OCI-LY1 (cell line): ENCODE measurements at regions not wholly inside any gene's neighbourhood (a gene's known extent, or its start where the extent isn't known, plus 50 kb on each side); places are given as distances from the start of the nearest gene placed in this dataset.

Experiments used
- H2AFZ ChIP-seq: fragments of 200-600 bp; sonication (generic), shearing (Covaris generic); 2 replicates; pipeline ENCODE4 v1.6.0; 2014; ENCODE audit warnings: antibody characterized with exemption, mild to moderate bottlenecking, low read length
- H3F3A ChIP-seq: fragments of 200-600 bp; sonication (generic), shearing (Covaris generic); 2 replicates; pipeline ENCODE4 v1.6.0; 2014; ENCODE audit warnings: mild to moderate bottlenecking, antibody characterized with exemption, low read length, moderate library complexity; ENCODE audit not compliant: insufficient read depth
- H3K27ac ChIP-seq: fragments of 200-600 bp; sonication (generic); 2 replicates; pipeline ENCODE4 v1.5.1; 2014; ENCODE audit warnings: low read length, mixed run types, mild to moderate bottlenecking, low read depth; ENCODE audit not compliant: poor library complexity, severe bottlenecking
- H3K27me3 ChIP-seq: fragments of 200-600 bp; sonication (generic); 2 replicates; pipeline ENCODE4 v1.6.0; 2014; ENCODE audit warnings: antibody characterized with exemption, mild to moderate bottlenecking, low read length, moderate library complexity; ENCODE audit not compliant: insufficient read depth
- H3K36me3 ChIP-seq: fragments of 200-600 bp; sonication (generic); 2 replicates; pipeline ENCODE4 v1.6.1; 2014; ENCODE audit warnings: mild to moderate bottlenecking, antibody characterized with exemption, low read length, moderate library complexity, mixed read lengths; ENCODE audit not compliant: insufficient read depth
- H3K4me1 ChIP-seq: fragments of 200-600 bp; sonication (generic); 2 replicates; pipeline ENCODE4 v1.5.1; 2014; ENCODE audit warnings: mild to moderate bottlenecking, low read length, moderate library complexity; ENCODE audit not compliant: insufficient read depth, severe bottlenecking
- H3K4me2 ChIP-seq: fragments of 200-600 bp; sonication (generic), shearing (Covaris generic); 2 replicates; pipeline ENCODE4 v1.6.1; 2014; ENCODE audit warnings: low read length
- H3K4me3 ChIP-seq: fragments of 200-600 bp; sonication (generic); 2 replicates; pipeline ENCODE4 v1.5.1; 2014; ENCODE audit warnings: low read length, low read depth, mild to moderate bottlenecking, mixed read lengths; ENCODE audit not compliant: poor library complexity, severe bottlenecking
- H3K79me2 ChIP-seq: fragments of 200-600 bp; shearing (Covaris generic); 2 replicates; pipeline ENCODE4 v1.6.1; 2016; ENCODE audit warnings: mixed run types, low read length, mixed read lengths; ENCODE audit not compliant: insufficient read depth
- H3K9ac ChIP-seq: fragments of 200-600 bp; sonication (generic), shearing (Covaris generic); 2 replicates; pipeline ENCODE4 v1.6.1; 2014; ENCODE audit warnings: mild to moderate bottlenecking, low read length, mixed read lengths
- H3K9me2 ChIP-seq: fragments of 200-600 bp; sonication (generic), shearing (Covaris generic); 2 replicates; pipeline ENCODE4 v1.6.1; 2014; ENCODE audit warnings: low read depth, mild to moderate bottlenecking, low read length, mixed read lengths
- H3K9me3 ChIP-seq: fragments of 200-600 bp; shearing (Covaris generic); 2 replicates; pipeline ENCODE4 v1.6.1; 2014; ENCODE audit warnings: low read length, mixed read lengths
- H4K20me1 ChIP-seq: fragments of 200-600 bp; sonication (generic), shearing (Covaris generic); 2 replicates; pipeline ENCODE4 v1.6.0; 2016; ENCODE audit warnings: mild to moderate bottlenecking, low read length; ENCODE audit not compliant: insufficient read depth
- CTCF ChIP-seq: fragments of 200-600 bp; sonication (generic), shearing (Covaris generic); IDR thresholded peaks from 2 replicates; pipeline ENCODE4 v1.5.1; 2017; ENCODE audit warnings: mild to moderate bottlenecking, antibody characterized with exemption, low read length, moderate library complexity, mixed read lengths
- EZH2 ChIP-seq: fragments of 200-600 bp; sonication (generic), shearing (Covaris generic); IDR thresholded peaks from 2 replicates; pipeline ENCODE4 v1.8.0; 2017; ENCODE audit warnings: borderline replicate concordance, mixed run types, mild to moderate bottlenecking, antibody characterized with exemption, low read length, moderate library complexity, mixed read lengths

GRCh38 chr7:41272664-41273063 lies 430.2 kb downstream of the INHBA start:
- Histone ChIP-seq H3K4me2 (no peak overlapping the region), H3K9ac (no peak overlapping the region), H3F3A (no peaks in the 10 kb centered on the region), H3K36me3 (no peaks in the 10 kb centered on the region), H3K79me2 (no peaks in the 10 kb centered on the region), H3K4me3 (no peak overlapping the region), H3K27ac (no peak overlapping the region), H3K9me2 (no peaks in the 10 kb centered on the region), H3K4me1 (no peaks in the 10 kb centered on the region), H4K20me1 (no peaks in the 10 kb centered on the region), H2AFZ (no peak overlapping the region), H3K9me3 (no peaks in the 10 kb centered on the region), H3K27me3 (0 out of 2 replicates have a peak, but pooled peaks cover 6% of the 10 kb centered on the region)
- no peak for TF ChIP-seq CTCF
- TF ChIP-seq EZH2, result no peak

- H3K4me2 ChIP-seq, result no peak overlapping the region
- no peaks in the 10 kb centered on the region for H3K4me1 ChIP-seq
- H3F3A ChIP-seq, result no peaks in the 10 kb centered on the region
- H3K9me3 ChIP-seq, result no peaks in the 10 kb centered on the region
- H2AFZ ChIP-seq, result no peak overlapping the region
- no peak overlapping the region for H3K4me3 ChIP-seq
- H3K79me2 ChIP-seq, result no peaks in the 10 kb centered on the region
- H3K9me2 ChIP-seq, result no peaks in the 10 kb centered on the region
- TF ChIP-seq EZH2 (no peak), CTCF (no peak)
- no peaks in the 10 kb centered on the region for H4K20me1 ChIP-seq
- H3K9ac ChIP-seq, result no peak overlapping the region
- no peaks in the 10 kb centered on the region for H3K36me3 ChIP-seq
- 0 out of 2 replicates have a peak, but pooled peaks cover 8% of the 10 kb centered on the region for H3K27me3 ChIP-seq
- H3K27ac ChIP-seq, result no peak overlapping the region
Observed at GRCh38 chr7:41268878-41269277, 434.0 kb downstream of the INHBA start.

- H3F3A ChIP-seq, result no peaks in the 10 kb centered on the region
- no peaks in the 10 kb centered on the region for H3K4me1 ChIP-seq
- no peak overlapping the region for H3K4me2 ChIP-seq
- H3K9me3 ChIP-seq, result no peaks in the 10 kb centered on the region
- TF ChIP-seq CTCF, result no peak
- no peak for TF ChIP-seq EZH2
- H2AFZ ChIP-seq, result no peak overlapping the region
- no peak overlapping the region for H3K27ac ChIP-seq
- no peaks in the 10 kb centered on the region for H3K36me3 ChIP-seq
- no peak overlapping the region for H3K4me3 ChIP-seq
- H4K20me1 ChIP-seq, result no peaks in the 10 kb centered on the region
- no peaks in the 10 kb centered on the region for H3K27me3 ChIP-seq
- no peaks in the 10 kb centered on the region for H3K9me2 ChIP-seq
- H3K9ac ChIP-seq, result no peak overlapping the region
- no peaks in the 10 kb centered on the region for H3K79me2 ChIP-seq
Observed at GRCh38 chr7:41261080-41261479, 441.8 kb downstream of the INHBA start.
